Lung (tissue), 11 donors: ENCODE measurements at regions not wholly inside any gene's neighbourhood (a gene's known extent, or its start where the extent isn't known, plus 50 kb on each side); places are given as distances from the start of the nearest gene placed in this dataset.

ENCODE experiments used
- ATAC-seq: fragments of 200-7000 bp; cut with Tn5 transposase; one replicate; pipeline ENCODE4 v1.9.1; 2020; ENCODE audit warnings: moderate number of reproducible peaks; ENCODE audit not compliant: insufficient read depth, low FRiP score
- DNase-seq, 3 donors: peaks; one replicate each; pipeline ENCODE4 v3.0.0-alpha.2; 2013 to 2017
- H3K27ac ChIP-seq, 2 donors: one replicate each; pipeline ENCODE4 v1.5.1; 2013; ENCODE audit warnings: mild to moderate bottlenecking in 2 of 2, moderate library complexity in 2 of 2, control low read depth in 1 of 2, inconsistent platforms in 1 of 2, low read depth in 1 of 2, low read length in 1 of 2
- H3K27me3 ChIP-seq, 3 donors: one replicate each; pipeline ENCODE4 v1.5.1; 2013; ENCODE audit warnings: low read length in 2 of 3; ENCODE audit not compliant: control insufficient read depth in 3 of 3, insufficient read depth in 3 of 3
- H3K36me3 ChIP-seq, 4 donors: one replicate each; pipeline ENCODE4 v1.5.1; 2013; ENCODE audit warnings: low read length in 4 of 4, mild to moderate bottlenecking in 1 of 4, moderate library complexity in 1 of 4; ENCODE audit not compliant: control insufficient read depth in 4 of 4, insufficient read depth in 4 of 4
- H3K4me1 ChIP-seq, 5 donors: one replicate each; pipeline ENCODE4 v1.5.1; 2013; ENCODE audit warnings: low read length in 5 of 5, mild to moderate bottlenecking in 2 of 5, moderate library complexity in 1 of 5; ENCODE audit not compliant: control insufficient read depth in 5 of 5, insufficient read depth in 5 of 5
- H3K4me3 ChIP-seq: one replicate; pipeline ENCODE4 v1.5.1; 2013; ENCODE audit warnings: mild to moderate bottlenecking, control low read depth, moderate library complexity
- H3K9ac ChIP-seq, 2 donors: one replicate each; pipeline ENCODE4 v1.5.1; 2013; ENCODE audit warnings: low read length in 2 of 2, control low read depth in 1 of 2; ENCODE audit not compliant: insufficient read depth in 1 of 2
- H3K9me3 ChIP-seq, 4 donors: one replicate each; pipeline ENCODE4 v1.5.1; 2013; ENCODE audit warnings: low read length in 3 of 4, mild to moderate bottlenecking in 1 of 4, moderate library complexity in 1 of 4; ENCODE audit not compliant: control insufficient read depth in 4 of 4, insufficient read depth in 3 of 4
- CTCF ChIP-seq: IDR thresholded peaks from 2 replicates; pipeline ENCODE4 v1.5.1; 2012; ENCODE audit warnings: mild to moderate bottlenecking; ENCODE audit errors: control extremely low read depth, extremely low read depth
- WGBS, 2 donors: extraction: QIAGEN DNeasy Blood & Tissue Kit; methylation state at CpG; one replicate each; pipeline ENCODE4 v1.1.7; 2013; 5-methylcytosine and 5-hydroxymethylcytosine counted together
- donor health status: control.
- donor health status: control.
- donor health status: Bipolar disorder and iron deficiency.
- donor health status: healthy.
- donor health status: DM: yes; HTN: yes; CAD: no.

GRCh38 chr20:50261471-50262212 lies 71.0 kb downstream of the CEBPB start:
- Histone ChIP-seq H3K4me1 (peaks cover 0 to 23% (median 2%) of the 10 kb centered on the region in 5 donors), H3K36me3 (no peaks in the 10 kb centered on the region), H3K27me3 (no peaks in the 10 kb centered on the region), H3K4me3 (no peak overlapping the region), H3K27ac (peak overlapping the region in 1 of 2 donors; percentile 85), H3K9ac (no peak overlapping the region), H3K9me3 (no peaks in the 10 kb centered on the region)
- DNase-seq: no peak
- TF ChIP-seq CTCF: no peak
- ATAC-seq: no peak
- WGBS, 2 donors: 72 to 84% methylated on average over 7 of the region's 7 CpGs

- no peak overlapping the region for H3K4me3 ChIP-seq
- no peaks in the 10 kb centered on the region for H3K27me3 ChIP-seq
- TF ChIP-seq CTCF: no peak
- H3K4me1 ChIP-seq: peaks cover 0 to 32% (median 9%) of the 10 kb centered on the region in 5 donors
- no peaks in the 10 kb centered on the region for H3K36me3 ChIP-seq
- DNase-seq (no peak), ATAC-seq (no peak)
- H3K27ac ChIP-seq: no peak overlapping the region
- no peak overlapping the region for H3K9ac ChIP-seq
- WGBS, 2 donors: 95 to 100% methylated on average over 3 of the region's 3 CpGs
- H3K9me3 ChIP-seq: no peaks in the 10 kb centered on the region
These were observed 73.2 kb downstream of the CEBPB start for GRCh38 chr20:50263831-50264230.

GRCh38 chr20:50264534-50265145 lies 74.0 kb downstream of the CEBPB start:
- H3K9ac ChIP-seq: no peak overlapping the region
- TF ChIP-seq CTCF: no peak
- no peaks in the 10 kb centered on the region for H3K27me3 ChIP-seq
- H3K9me3 ChIP-seq: no peaks in the 10 kb centered on the region
- no peak overlapping the region for H3K4me3 ChIP-seq
- H3K27ac ChIP-seq: no peak overlapping the region
- ATAC-seq (no peak), DNase-seq (no peak)
- H3K4me1 ChIP-seq: peaks cover 0 to 29% (median 9%) of the 10 kb centered on the region in 5 donors
- WGBS, 2 donors: 93 to 96% methylated on average over 13 of the region's 13 CpGs
- H3K36me3 ChIP-seq: no peaks in the 10 kb centered on the region
